ENCODE measurements at regions not wholly inside any gene's neighbourhood (a gene's known extent, or its start where the extent isn't known, plus 50 kb on each side); places are given as distances from the start of the nearest gene placed in this dataset.

DNA sequence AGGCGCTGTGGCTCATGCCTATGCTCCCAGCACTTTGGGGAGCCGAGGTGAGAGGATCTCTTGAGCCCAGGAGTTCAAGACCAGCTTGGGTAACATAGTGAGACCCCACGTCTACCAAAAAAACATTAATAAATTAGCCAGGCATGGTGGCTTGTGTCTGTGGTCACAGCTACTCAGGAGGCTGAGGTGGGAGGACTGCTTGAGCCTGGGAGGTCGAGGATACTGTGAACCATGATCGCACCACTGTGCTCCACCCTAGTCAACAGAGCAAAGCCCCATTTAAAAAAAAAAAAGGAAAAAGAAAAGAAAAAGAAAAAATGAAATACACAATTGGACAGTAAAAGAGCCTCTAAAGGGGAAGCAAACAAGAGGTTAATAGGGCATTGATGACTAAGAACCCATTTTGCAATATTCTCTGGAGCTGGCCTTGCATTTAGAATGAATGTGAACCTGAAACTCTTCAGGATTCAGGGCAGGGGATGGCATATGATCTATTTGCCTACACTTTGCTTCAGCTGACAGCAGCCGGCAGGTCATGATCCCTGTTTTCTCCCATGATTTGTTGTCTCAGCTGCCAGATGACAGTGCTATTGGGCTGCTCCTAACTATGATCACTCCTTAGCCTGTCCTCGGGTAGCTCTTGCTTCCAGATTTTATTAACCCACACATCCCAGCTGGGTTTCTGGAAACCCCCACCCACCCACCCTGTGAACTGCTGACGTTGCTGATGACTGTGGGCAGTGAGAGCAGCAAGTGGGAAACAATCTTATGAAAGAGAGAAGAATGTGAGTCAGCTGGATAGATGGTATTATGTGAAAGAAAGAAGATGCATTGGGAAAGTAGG lies 83.8 kb upstream of the ELOVL5 start:
- FAIRE-seq: no peak
- TF ChIP-seq MAFK (IDR thresholded peaks at IDR 0.05; ENCODE audit: low read depth, low read length): no peak
- no peak for TF ChIP-seq SIX5 (IDR thresholded peaks at IDR 0.05; ENCODE audit: low read depth, low read length)
- no peak for TF ChIP-seq ASH2L (IDR thresholded peaks at IDR 0.05; ENCODE audit: low read length)
- no peak for TF ChIP-seq SP1 (IDR thresholded peaks at IDR 0.05; ENCODE audit: low read depth, low read length)
- no peak for TF ChIP-seq TAF7 (optimal IDR thresholded peaks at IDR 0.05; ENCODE audit: borderline replicate concordance, low read depth, low read length)
- no peak for TF ChIP-seq ZNF274 (IDR thresholded peaks at IDR 0.05; ENCODE audit: borderline replicate concordance, extremely low read depth, low read length)
- TF ChIP-seq, protein P1, sequence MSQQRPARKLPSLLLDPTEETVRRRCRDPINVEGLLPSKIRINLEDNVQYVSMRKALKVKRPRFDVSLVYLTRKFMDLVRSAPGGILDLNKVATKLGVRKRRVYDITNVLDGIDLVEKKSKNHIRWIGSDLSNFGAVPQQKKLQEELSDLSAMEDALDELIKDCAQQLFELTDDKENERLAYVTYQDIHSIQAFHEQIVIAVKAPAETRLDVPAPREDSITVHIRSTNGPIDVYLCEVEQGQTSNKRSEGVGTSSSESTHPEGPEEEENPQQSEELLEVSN (IDR thresholded peaks at IDR 0.05): no peak
- TF ChIP-seq SAP30 (IDR thresholded peaks at IDR 0.05; ENCODE audit: insufficient read depth, insufficient replicate concordance, low read length): no peak
- no peak for TF ChIP-seq GTF2F1 (IDR thresholded peaks at IDR 0.05; ENCODE audit: borderline replicate concordance, low read depth, low read length)
- TF ChIP-seq BACH1 (IDR thresholded peaks at IDR 0.05; ENCODE audit: low read length): no peak
- no peak for TF ChIP-seq POLR2A (IDR thresholded peaks at IDR 0.05; ENCODE audit: control extremely low read depth in 1 of 2, low read depth in 2 of 2, low read length in 2 of 2)
- TF ChIP-seq JUND (IDR thresholded peaks at IDR 0.05; ENCODE audit: low read length): no peak
- no peak for TF ChIP-seq TAF1 (IDR thresholded peaks at IDR 0.05; ENCODE audit: low read depth, low read length)
- no peak for TF ChIP-seq POLR2AphosphoS5 (IDR thresholded peaks at IDR 0.05; ENCODE audit: low read depth, low read length)

More for the DNA sequence above, 83.8 kb upstream of the ELOVL5 start:
- H4K8ac ChIP-seq (ENCODE audit: extremely low read depth, insufficient read depth, low read length): no peak overlapping the region
- no peak overlapping the region for H3K4me2 ChIP-seq (ENCODE audit: insufficient read depth in 1 of 2, low read depth in 2 of 2, low read length in 2 of 2)
- no peak overlapping the region for H3K14ac ChIP-seq (ENCODE audit: insufficient read length)
- H3K23ac ChIP-seq (ENCODE audit: insufficient read length): no peak overlapping the region
- no peak overlapping the region for H2BK20ac ChIP-seq (ENCODE audit: low read length)
- H3K4me3 ChIP-seq (ENCODE audit: extremely low read depth in 1 of 4, insufficient read depth in 2 of 4, low read depth in 3 of 4, low read length in 4 of 4): no peak overlapping the region
- H2BK12ac ChIP-seq (ENCODE audit: low read depth, low read length): no peak overlapping the region
- H2AFZ ChIP-seq (ENCODE audit: low read length): no peak overlapping the region
- no peak overlapping the region for H2BK120ac ChIP-seq (replicated peaks; ENCODE audit: low read depth, low read length)
- H2BK5ac ChIP-seq (ENCODE audit: low read depth, low read length): no peak overlapping the region
- H3K4me1 ChIP-seq (replicated peaks in 1 of 4; ENCODE audit: control insufficient read depth in 3 of 4, insufficient read depth in 4 of 4, low read length in 3 of 4): no peaks in the 10 kb centered on the region; a peak in 1 of 7 replicates
- H3K56ac ChIP-seq (replicated peaks; ENCODE audit: insufficient read length, low read depth, low read length): no peak overlapping the region
- no peak overlapping the region for H4K5ac ChIP-seq (ENCODE audit: insufficient read length, low read depth, low read length)
- 86% methylated on average over 8 of the region's 8 CpGs; no CpG with 5 or more reads in 1 of the 2 experiments for WGBS, 2 experiments (ENCODE audit: extremely low coverage in 1 of 2, insufficient coverage in 1 of 2, insufficient read length in 1 of 2, insufficient replicate concordance in 2 of 2, low coverage in 1 of 2, low lambda C conversion rate in 2 of 2, missing lambda C conversion rate in 1 of 2)
- no peak overlapping the region for H3K4ac ChIP-seq (replicated peaks; ENCODE audit: insufficient read length, low read depth, low read length)
- ChIA-PET POLR2A (ENCODE audit: partially characterized antibody) (no interaction called here), CTCF (ENCODE audit: partially characterized antibody) (interaction anchor here (0.5 to 2.1 kb wide), 7 partner anchors 22 to 260 kb away, joined by 3 to 9 read pairs (median 4); no protein-coding TSS in a partner anchor)
- no peak overlapping the region for H2BK15ac ChIP-seq (ENCODE audit: low read length)
- no peak for DNase-seq (ENCODE audit: low read depth in 1 of 2, low spot score in 2 of 2)
- no peaks in the 10 kb centered on the region for H3K9me3 ChIP-seq (ENCODE audit: insufficient read depth in 2 of 2, low read depth in 1 of 2, low read length in 1 of 2)
- H3K79me2 ChIP-seq (ENCODE audit: control insufficient read depth in 1 of 2, insufficient read depth in 2 of 2, low read length in 2 of 2): no peaks in the 10 kb centered on the region
- no peaks in the 10 kb centered on the region for H4K20me1 ChIP-seq (replicated peaks in 1 of 2; ENCODE audit: control insufficient read depth in 1 of 2, insufficient read depth in 2 of 2, low read length in 2 of 2)
- no peaks in the 10 kb centered on the region for H3K27me3 ChIP-seq (replicated peaks in 1 of 4; ENCODE audit: control insufficient read depth in 3 of 4, extremely low read depth in 1 of 4, insufficient read depth in 3 of 4, low read length in 3 of 4)
- no peaks in the 10 kb centered on the region for H3K36me3 ChIP-seq (ENCODE audit: control insufficient read depth in 2 of 4, insufficient read depth in 4 of 4, low read length in 3 of 4)
- no peak overlapping the region for H2AK5ac ChIP-seq (ENCODE audit: low read depth, low read length)
- no peaks in the 10 kb centered on the region for H3K23me2 ChIP-seq (ENCODE audit: low read depth, low read length)
- H3K9ac ChIP-seq (replicated peaks in 1 of 4; ENCODE audit: extremely low read depth in 1 of 4, low read depth in 3 of 4, low read length in 3 of 4): no peak overlapping the region
- no peak overlapping the region for H4K91ac ChIP-seq (replicated peaks; ENCODE audit: insufficient read length, low read length)
- no peak overlapping the region for H3K27ac ChIP-seq (ENCODE audit: low read depth, low read length)
- H3K18ac ChIP-seq (ENCODE audit: extremely low read depth, low read length): no peak overlapping the region
- no peaks in the 10 kb centered on the region for H3K79me1 ChIP-seq (ENCODE audit: low read depth, low read length)

All from H1 (cell line).